Stimulated activated CD8-positive, alpha-beta memory T cell treated with anti-CD3 and anti-CD28 coated beads, Interleukin-12 subunit alpha, Interleukin-12 subunit beta, amount 100 ng/mL, for 4 hours (primary cell): ENCODE measurements at regions not wholly inside any gene's neighbourhood (a gene's known extent, or its start where the extent isn't known, plus 50 kb on each side); places are given as distances from the start of the nearest gene placed in this dataset.
"Not testable (repeated sequence)": the region's sequence is repeated elsewhere in the genome, so short reads cannot be mapped to it uniquely, and the experiment has no call there.

Experiments used
- DNase-seq: peaks from one replicate; pipeline ENCODE4 v3.0.0-alpha.2; 2020; ENCODE audit warnings: low read depth

DNA sequence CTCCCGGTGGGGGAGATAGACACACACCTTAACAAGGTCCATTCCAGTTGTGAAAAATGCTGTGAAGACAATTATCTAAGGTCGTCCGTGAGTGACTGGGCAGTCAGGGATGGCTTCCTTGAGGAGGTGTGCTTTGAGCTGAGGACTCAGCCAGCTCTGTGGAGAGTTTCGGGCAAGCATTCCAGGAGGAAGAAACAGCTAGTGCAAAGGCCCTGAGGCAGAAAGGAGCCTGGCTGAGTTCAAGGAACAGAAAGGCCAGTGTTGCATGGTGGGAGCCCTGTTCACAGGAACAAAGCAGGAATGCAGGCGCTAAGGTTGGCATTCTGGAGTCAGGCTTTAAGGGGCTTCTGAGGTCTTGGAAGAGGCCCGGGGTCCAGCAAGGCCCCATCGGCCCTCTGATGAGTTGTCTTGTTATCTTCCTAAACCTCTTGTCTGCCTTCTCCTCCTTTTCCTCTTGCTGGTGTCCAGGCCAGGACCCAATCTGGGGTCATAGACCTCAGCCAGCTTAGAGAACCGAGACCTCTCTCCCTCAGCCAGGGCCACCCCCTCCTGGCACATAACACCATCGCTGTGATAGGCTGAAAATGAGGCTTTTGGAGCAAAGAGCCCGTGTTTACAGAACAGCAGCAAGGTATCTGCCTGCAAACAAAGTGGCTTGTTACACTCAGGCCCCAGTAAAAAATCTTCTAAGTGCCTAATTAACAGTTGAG is 270.2 kb upstream of the MVB12B start:
- DNase-seq, result no peak

DNA sequence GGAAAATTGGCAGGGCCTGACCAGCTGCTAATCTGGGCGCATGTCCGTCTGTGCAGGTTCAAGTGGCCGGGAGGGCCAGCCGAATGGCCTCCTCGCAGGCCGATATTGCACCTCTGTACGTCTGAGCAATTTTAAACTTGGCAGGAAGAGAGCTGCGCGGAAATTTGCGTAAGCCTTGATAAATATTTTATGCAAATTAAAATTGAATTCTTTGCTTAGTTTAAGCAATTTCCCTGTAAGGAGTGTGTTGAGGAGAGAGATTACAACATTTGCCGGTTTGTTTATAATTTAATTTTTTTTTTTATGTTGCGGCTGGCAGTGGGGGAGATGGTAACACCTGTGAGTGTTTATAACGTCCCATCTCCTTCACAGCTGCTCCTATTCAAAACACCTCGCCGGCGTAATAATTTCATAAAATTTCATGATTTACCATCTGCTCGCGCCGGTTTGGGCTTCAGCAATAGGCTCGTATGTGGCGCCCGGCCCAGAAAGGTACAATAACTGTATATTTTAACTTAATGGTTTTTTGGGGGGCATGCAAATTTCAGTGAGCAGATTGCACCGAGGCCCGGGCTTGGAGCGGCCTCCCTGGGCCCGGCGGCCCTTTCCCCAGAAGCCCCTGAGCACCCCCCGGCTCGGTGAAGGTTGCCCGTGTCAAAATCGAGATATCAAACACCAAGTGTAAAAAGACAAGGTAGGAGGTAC is 269.4 kb upstream of the MVB12B start:
- no peak for DNase-seq

DNA sequence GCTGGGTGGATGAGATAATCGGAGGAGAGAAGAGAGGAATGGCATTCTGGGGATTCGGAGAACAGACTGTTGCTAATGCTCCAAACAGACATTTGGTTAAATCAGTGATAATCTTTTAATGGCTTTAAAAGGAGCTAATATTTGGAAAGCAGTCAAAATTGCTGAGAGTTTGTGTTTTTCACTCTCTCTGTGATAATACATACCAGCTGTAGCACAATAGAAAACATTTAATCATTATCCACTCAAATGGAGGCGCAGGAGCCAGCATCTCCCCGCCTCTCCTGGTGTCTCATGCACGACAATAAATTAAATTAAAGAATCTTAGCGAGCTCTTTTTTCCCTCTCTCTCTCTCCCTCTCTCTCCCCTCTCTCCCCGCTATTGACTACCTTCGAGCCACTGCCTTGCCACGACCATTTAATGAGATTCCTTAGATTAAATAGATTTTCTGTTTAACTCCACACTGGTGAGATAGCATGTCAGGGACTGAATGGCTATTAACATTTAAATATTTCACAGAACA is 268.6 kb upstream of the MVB12B start:
- DNase-seq, result no peak

DNA sequence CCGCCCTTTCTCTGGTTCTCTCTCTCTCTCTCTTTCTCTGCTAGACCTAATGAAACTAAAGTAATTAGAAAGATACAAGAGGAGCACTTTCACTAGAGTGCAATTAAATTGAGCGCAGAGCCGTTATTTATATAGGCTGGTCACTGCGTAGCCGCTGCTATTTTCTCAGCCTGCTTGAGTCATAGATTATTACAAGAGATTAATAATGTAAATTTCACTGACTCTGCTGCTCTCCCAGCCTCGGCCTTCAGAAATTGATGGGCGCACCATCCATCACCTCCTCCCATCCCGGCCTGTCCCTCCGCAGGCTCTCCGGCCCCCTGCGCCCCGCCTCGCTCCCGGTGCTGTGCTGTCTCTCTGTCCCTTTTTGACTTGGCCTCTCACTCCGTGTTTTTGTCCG is 268.0 kb upstream of the MVB12B start:
- no peak for DNase-seq

DNA sequence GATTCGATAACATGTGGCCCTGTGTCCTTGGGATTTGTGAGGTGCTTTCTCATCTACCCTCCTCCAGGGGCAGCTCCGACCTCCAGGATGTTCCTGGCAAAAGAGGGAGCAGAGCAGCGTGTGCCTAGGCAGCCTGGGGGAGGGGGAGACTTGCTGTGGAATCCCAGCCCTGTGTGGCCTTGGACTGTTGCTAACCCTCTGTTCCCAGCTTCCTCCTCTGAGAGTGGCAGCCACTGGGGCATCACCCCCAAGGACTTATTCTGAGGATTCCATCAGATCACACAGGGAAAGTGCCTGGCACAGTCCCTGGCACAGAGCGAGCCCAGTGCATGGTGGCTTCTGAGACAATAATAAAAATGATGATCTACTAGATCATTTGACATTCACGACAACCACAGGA is 265.1 kb upstream of the MVB12B start:
- DNase-seq, result no peak

DNA sequence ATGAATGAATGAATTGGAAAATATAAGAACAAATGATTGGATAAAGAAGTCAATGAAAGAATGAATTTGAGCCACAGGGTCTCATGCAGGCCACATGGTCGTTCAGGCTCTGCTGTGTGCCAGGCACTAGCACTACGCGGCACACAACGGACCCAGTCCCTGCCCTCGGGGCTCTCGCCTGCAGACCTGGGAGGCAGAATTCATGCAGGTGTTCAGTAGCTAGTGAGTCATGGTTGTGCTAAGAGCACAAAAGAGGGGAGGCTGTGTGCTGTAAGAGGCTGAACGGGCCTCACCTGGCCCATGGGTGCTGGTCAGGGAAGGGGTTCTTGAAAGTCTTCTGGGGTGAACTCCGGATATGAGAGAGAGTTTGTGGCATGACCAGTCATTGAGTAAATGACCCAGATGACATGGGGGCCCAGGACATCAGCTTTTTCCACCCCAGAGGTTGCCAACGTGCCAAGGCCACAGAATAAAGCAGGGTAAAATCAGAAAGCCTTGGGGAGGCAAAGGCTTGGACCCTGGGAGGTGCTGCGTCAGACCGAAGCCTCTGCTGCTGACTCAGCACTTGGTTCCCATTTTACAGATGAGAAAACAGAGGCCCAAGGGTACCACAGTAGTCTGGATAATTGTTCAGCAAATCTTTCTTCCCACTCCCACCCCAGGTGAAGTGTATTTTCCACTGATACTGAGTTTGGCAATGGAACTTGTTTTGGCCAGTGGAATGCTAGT is 264.3 kb upstream of the MVB12B start:
- DNase-seq, result no peak

DNA sequence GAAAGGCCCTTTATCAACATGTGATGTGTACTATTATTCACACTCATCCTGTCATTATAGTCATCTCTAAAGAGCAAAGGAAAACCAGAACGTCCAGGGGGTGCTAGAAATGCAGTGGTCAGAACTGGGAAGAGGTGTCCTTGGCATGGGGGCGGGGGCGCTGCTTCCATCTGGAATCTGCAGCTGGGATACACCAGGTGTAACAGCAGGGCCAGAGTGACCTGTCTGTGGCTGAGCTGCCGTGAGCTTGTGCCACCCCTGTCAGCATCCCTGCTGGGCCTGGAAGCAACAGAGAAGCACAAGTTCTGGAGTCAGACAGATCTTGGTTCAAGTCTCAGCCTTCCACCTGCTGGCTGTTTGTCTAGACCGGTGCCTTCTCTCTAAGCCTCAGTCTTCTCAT is 263.3 kb upstream of the MVB12B start:
- no peak for DNase-seq

DNA sequence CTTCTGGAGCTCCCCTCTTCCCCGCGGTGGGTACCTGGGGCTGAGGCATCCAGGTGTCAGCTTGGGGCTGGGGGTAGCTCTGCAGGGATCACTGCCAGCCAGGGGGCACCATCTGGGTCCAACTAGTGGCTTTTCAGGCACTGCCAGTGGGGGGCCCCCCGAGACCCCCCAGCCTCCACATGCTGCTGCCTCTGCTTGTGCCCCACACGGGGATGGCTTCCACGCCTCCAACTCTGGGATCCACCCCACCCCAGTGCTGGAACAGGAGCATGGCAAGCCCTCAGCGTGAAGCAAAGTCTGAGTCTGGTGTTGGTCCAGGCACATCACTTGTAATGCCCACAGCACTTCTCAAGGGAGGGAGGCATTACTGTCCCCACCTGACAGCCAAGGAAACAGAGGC is 260.5 kb upstream of the MVB12B start:
- DNase-seq, result no peak

DNA sequence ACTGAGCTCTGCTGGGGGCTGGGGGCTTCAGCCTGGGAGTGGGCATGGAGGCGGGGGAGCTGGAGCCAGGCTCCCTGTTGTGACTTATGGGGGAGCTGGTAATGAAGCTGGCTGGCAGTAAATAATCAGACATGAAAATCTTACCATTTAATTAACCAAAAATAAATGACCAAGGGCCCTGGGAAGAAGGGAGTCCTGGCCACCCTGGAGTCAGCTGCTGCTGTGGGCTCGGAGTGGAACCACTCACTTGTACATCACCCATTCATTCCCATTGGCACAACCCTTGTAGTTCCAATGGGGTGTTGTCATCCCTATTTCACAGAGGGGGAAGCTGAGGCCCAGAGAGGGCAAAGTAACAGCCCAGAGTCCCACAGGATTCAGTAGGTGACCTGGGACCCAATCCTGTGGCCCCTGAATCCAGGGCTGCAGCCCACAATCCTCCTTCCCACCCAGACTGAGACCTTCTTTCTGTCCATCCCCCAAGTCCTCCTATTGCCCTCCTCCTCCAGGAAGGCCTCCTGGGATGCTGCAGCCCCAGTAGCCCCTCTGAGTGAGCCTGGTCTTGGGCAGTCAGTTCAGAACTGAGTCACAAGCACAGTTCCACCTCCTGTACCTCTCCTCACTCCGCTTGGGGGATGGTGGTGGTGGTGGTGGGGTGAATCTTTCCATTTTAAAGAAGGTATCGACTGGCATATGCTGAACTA is 259.4 kb upstream of the MVB12B start:
- no peak for DNase-seq

DNA sequence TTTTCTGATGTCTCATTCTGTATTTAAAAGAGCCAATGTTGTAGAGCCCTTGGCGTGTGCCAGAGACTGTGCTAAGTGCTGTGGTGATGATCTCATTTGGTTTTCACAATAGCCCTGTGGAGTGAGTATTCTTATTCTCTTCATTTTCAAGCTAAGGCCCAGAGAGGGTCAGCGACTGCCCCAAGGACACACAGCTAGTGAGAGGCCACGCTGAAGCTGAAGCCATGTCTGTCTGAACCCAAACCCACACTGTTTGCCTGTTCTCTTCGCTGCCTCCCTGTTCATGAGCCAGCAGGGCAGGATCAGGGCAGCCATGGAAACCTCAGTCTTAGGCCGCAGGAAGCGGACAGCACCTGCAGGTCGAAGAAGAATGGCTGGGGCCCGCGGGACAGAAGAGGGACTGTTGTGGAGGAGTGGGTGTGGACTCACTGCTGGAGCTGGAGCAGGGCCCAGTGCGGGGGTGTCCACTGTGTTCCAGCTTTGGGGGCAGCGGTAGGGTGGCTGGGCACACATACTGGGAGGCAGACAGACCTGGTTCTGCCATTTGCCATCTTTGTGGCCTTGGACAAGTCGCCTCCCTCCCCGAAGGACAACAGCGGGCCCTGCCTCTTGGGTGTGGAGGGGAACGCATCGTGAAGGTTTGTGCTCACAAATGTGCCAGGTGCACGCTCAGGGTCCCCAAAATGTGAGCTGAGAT is 257.9 kb upstream of the MVB12B start:
- DNase-seq, result no peak

DNA sequence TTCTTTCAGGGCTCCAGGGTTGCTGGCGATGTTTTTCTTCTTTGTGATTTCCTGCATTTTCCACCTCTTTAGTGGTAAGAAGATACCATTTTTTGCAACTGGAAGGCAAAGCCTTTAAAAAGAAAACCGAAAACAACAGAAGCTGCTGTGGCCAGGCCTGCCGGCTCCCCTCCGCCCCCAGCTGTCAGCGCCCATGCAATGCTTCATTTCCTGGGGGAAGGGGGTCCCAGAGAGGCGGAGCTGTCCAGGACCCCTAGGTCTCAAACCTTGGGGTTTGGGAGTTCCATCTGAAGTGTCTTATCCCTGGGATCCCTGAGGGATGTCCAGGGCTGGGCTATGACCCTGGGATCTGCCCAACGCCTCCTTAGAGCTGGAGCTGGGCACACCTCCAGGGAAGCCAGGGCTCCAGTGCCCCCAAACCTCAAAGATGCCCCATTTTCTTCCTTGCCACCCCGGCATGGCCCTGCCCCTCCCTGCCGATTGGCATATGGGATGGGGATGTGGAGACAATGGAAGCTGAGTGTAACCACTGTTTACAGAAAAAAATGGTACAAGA is 257.2 kb upstream of the MVB12B start:
- DNase-seq, result no peak

DNA sequence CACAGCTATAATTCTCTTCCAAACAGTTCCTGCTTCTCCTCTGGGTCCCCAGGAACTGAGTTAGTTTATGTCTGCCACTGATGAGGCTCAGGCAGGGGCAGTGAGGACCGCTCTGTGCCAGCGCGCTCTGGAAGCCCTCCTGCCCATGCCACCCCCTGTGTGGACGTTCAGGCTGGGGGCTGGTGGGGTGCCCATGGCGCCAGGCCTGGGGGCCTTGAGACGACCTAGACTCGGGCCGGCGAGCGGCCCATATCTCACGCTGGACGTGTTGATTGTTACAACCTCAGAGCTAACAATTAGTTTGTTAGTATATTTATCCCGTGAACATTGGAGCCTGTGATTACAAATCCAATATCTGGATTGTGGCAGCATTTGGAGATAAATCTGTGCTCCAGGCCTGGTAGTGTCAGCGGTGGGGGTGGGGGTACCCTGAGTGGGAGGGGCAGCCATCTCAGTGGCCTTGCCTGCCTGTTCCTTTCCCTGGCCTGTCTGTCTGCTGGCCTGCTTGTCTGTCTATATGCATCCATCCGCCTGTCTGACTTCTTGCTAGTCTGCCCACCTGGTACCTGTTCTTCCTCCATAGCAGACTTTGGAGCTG is 256.5 kb upstream of the MVB12B start:
- no peak for DNase-seq

DNA sequence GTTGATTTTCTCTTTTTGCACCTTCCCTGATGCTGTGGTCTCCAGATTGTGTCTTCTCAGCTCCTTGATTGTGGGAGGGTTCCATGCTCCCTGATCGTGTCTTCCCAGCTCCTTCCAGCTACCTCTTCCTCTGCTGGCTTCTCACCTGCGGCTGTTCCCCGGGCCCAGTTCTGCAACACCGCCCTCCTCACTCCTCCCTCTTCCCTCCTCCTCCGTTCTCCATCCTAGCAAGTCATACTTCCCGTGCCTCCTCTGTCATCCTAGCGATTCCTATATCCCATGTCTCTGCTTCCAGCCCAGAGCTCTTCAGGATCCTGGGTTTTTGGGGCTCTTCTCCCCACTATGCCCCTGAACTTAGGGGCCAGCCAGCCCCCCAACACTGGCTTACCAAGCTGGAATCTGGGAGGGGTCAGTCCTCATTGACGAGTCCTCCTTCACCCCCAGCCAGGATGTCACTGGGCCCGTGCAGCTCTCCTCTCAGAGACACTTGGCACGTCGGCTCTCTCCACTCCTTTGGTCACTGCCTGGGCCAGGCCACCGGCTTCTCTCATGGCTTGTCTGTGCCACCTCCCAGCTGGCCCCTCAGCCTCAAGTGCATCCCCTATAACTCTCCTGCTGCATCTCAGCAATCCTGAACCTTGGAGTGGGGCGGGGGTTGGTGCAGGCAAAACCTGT is 255.4 kb upstream of the MVB12B start:
- DNase-seq, result no peak

DNA sequence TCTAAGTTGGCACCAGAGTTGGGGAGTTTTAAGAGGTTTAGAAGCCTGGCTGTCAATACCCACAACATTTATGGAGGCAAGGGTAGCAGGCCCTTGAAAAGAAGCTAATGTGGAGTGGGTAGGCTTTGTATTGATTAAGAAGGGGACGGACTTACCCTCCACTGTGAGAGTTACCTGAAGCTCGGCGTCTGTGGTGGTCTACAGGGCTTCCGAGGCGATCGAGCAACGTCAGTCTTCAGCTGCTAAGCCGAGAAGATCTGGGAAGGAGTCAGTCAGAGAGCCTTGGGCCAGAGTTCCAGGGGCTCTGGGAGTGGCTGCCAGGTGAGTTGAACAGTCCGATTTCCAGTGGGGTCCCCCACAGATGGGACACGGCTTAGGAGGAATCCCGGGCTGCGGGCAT is 249.0 kb upstream of the MVB12B start:
- DNase-seq, result not testable (repeated sequence)

DNA sequence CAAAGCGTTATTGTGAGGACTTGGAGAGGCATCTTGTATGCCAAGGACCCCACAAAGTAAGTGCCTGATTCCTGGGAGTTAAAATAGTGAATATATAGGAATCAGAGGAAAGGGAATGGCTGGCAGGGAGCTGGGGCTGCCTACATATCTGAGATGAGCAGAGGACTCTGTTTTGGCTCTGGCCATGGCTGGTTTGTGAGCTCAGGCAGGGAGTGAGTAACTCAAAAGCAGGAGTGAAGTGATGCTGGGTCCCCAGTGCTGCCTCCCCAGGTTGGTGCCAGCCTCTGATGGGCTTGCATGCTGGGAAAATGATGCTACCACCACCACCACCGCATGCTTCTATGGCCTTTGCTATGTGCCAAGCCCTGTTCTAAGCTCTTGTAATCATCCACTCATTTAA is 246.0 kb upstream of the MVB12B start:
- DNase-seq, result no peak

DNA sequence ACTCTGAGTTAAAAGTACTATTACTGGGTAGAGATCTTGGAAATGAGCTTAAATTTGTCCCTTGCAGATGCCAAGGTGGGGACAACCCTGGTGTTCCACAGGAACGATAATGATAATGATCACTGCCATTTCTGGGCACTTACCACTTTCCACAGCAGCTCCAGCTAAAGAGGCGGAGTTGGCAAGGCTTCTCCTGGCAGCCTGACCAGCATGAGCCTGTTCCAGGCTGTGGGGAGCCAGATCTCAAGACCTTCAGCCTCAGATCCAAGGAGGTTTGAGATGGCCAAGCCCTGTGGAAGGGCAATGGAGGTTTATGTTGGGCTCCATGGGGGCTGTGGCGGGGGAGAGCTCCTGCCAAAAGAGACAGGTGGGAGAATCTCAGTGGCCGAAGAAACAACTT is 244.9 kb upstream of the MVB12B start:
- no peak for DNase-seq

DNA sequence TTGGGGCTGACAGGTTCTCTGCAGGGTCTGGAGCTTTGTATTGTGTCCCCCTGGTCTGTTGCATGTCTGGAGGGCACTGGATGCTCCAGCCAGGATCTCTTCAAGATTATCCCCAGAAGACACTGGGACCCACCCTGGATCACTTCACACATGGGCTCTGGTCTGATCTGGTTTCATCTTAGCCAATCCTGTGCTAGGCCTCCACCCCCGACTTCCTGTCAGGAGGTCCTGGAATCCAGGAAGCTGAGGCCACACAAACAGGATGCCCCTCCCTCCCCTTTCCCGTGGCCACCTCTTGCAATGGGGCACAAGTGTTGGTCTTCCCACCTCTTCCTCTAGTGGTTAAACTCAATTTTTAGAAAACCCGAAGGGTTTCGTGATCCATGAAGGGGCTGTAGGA is 242.6 kb upstream of the MVB12B start:
- no peak for DNase-seq

DNA sequence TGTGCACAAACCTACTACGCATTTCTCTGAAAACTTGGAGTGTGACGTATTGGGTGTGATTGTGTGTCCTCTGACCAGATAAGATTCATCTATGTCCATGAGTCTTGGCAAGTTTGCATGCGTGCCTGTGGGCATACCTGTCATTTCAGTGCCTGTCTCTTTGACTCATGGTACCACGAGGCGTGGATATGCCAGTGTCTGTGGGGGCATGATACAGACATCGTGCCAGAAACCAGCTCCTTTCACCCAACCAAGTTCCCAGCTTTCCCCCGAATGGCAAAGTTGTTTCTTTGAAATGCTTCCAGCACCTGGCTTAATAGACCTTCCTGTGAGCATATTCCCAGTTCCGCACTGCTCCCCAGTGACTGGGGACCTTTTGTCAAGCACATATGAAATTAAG is 241.9 kb upstream of the MVB12B start:
- DNase-seq, result no peak

DNA sequence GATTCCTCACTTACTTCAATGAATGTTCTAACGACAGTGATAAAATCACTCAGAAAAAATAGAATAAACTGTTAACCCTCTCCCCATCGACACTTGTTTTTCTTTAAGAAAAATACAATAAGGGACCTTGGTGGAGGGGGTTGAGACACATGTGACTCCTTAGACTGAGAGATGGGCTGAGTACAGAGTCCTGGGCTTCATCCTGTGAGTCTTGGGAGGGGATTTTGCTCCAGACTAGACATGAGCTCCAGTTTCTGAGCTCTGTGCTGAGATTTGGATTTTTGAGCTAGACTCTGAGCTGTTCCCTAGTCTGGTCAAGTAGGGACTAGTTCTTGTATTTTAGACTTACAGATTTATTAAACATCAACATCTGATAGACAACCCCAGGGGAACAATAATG is 241.5 kb upstream of the MVB12B start:
- DNase-seq, result no peak

DNA sequence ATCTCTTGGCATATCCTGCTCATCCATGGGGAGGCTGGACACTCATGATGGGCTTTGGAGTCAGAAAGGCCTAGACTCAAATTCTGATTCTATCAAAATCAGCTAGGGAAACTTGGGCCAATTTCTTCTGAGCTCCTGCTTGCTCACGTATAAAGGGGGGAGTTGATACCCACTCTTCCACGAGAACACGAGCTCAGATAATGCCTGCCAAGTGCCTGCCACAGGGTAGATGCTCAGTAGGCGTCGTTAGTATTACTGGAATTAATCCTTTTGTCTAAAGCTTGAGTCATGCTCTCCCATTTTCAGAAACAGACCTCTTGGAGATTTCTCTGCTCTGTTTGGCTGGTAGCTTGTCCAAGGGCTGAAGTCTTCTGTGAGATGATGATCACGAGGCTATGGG is 238.3 kb upstream of the MVB12B start:
- no peak for DNase-seq

DNA sequence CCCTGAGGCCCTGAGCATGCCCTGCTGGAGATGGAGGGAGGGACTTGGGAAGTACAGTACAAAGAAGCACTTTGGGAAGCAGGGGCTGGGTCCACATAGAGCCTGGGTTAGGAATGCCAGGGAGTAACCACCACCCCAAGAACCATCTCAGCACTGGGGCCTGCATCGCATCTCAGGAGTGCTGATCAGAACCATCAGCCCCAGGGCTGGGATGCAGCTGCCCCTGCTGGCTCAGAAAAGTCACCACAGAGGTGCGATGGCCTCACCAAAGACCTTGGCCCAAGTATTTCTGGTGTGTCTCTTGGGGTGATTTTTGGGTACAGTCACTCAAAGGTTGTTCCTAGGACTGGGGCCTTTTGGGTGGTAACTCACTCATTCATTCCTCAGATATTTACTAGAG is 236.8 kb upstream of the MVB12B start:
- no peak for DNase-seq
